Stimulated activated CD4-positive, alpha-beta T cell treated with anti-CD3 and anti-CD28 coated beads, Interleukin-2, amount 100 ng/mL, for 24 hours (primary cell): ENCODE measurements at regions not wholly inside any gene's neighbourhood (a gene's known extent, or its start where the extent isn't known, plus 50 kb on each side); places are given as distances from the start of the nearest gene placed in this dataset.
"Not testable (repeated sequence)": the region's sequence is repeated elsewhere in the genome, so short reads cannot be mapped to it uniquely, and the experiment has no call there.

Source experiments
- DNase-seq, 2 donors: peaks; one replicate each; pipeline ENCODE4 v3.0.0-alpha.2; 2020

DNA sequence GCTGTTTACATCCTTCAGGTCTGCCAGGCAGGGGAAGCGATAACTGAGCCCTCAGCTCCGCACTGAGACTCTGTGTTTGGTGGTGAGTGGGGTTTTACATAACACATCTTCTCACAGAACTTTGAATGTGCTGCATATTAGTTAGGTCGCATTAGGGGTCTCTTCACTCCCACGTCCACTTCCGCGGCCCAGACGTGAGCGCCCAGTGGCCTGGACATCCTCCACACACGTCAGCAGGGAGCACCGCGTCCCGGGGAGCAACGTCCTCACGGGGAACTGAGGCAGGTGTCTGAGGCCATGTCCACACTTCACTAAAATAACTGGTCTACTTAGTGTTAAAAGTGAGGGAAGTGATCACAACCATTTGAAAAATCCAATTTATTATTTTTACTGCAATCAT is 100.4 kb upstream of the SATB2 start:
- no peak for DNase-seq

DNA sequence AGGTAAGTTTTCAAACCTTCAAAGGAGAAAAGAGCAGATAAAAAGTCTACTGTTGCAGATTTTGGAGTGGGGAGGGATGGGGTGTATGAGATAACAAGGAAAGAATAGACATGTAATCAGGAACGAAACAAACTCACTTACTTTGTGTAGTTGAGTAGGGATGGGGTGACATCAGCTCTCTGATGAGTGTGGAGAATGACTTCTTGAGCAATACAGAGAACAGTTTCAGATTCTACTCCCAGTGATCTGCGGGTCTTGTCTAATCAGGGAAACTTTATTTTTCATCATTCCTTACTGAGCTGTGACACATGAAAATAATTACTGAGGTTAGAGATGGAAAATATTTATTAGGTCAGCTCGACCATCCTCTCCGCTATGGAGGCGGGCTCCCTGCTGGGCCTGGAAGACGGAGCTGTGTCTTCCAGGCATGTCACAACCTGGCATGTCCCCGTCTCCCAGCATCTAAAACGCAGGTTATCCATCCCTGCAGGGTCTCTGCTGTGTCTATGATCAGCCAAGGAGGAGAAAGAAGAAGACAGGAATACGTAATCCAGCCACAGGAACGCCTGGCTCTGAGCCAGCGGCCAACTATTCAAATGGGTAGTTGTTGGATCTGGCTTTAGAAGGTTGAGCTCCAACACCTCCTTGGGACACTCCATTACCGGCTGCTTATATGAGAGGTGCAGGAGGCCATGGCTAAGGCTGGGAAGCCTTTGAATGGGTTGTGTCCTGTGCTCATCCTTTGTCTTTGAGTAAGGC is 99.0 kb upstream of the SATB2 start:
- DNase-seq, result no peak

GRCh38 chr2:199554026-199554425 is 96.3 kb upstream of the SATB2 start:
- DNase-seq, result no peak

- DNase-seq, result no peak
Observed at GRCh38 chr2:199552141-199552540, 94.4 kb upstream of the SATB2 start.

GRCh38 chr2:199543606-199544172 is 86.0 kb upstream of the SATB2 start:
- no peak for DNase-seq

- no peak for DNase-seq
Observed at GRCh38 chr2:199535445-199536177, 77.9 kb upstream of the SATB2 start.

DNA sequence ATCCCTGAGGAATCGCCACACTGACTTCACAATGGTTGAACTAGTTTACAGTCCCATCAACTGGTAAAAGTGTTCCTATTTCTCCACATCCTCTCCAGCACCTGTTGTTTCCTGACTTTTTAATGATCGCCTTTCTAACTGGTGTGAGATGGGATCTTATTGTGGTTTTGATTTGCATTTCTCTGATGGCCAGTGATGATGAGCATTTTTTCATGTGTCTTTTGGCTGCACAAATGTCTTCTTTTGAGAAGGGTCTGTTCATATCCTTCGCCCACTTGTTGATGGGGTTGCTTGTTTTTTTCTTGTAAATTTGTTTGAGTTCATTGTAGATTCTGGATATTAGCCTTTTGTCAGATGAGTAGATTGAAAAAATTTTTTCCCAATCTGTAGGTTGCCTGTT is 76.1 kb upstream of the SATB2 start:
- not testable (repeated sequence) for DNase-seq

GRCh38 chr2:199527071-199527470 is 69.3 kb upstream of the SATB2 start:
- DNase-seq, result no peak

GRCh38 chr2:199524689-199525574 is 67.2 kb upstream of the SATB2 start:
- DNase-seq, result no peak

DNA sequence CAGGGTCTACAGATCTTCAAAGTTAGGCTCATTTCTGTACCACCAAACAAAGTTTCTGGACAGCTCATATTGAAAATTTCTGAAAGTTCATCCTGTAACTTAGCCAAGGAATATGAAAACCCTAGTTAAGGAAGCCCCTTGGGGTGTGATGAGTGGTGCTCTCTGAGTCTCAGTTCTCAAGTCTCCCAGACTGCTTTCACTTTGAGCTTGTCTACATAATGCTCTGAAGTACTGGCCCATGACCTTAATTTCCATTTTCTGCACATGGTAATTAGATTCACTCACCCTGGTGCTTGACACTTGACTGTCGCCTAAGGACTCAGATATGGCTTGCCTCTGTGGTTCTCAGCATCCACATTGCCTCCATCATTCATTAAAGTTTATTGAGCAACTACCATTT is 51.7 kb upstream of the SATB2 start:
- no peak for DNase-seq
